Endothelial cell of umbilical vein (primary cell): ENCODE measurements at regions not wholly inside any gene's neighbourhood (a gene's known extent, or its start where the extent isn't known, plus 50 kb on each side); places are given as distances from the start of the nearest gene placed in this dataset.

Experiments used
- BruUV-seq: library from RNA; stranded (reverse); fragments of 400-500 nt; replicated peaks from 2 replicates; lab custom pipeline; 2021; lab: Mats Ljungman, UMichigan
- CTCF ChIA-PET: fragments of 300-600, 350-600 bp; sonication (Branson Sonifier 250); formaldehyde crosslinking; loops from one replicate; lab custom pipeline; 2021; ENCODE audit warnings: antibody characterized with exemption, inconsistent platforms; lab: Charles Lee
- POLR2A ChIA-PET: fragments of 300-600, 350-600 bp; sonication (Branson Sonifier 250); formaldehyde crosslinking; loops from one replicate; lab custom pipeline; 2021; ENCODE audit warnings: antibody characterized with exemption, inconsistent platforms; lab: Charles Lee
- DNase-seq: peaks from one replicate; pipeline ENCODE4 v3.0.0-alpha.2; 2011; ENCODE audit warnings: low read depth, low spot score
- FAIRE-seq: peaks from 2 replicates; lab custom pipeline; 2011; peaks lifted over from hg19 to GRCh38; lab: Jason Lieb, UNC
- H2AFZ ChIP-seq: 2 replicates; pipeline ENCODE4 v1.6.0; 2012; ENCODE audit warnings: low read depth, low read length, control low read depth, inconsistent platforms
- H3K27ac ChIP-seq: 2 replicates; pipeline ENCODE4 v1.5.1; 2011; ENCODE audit warnings: low read depth, mild to moderate bottlenecking, control low read depth, low read length, moderate library complexity; ENCODE audit not compliant: insufficient read depth
- H3K27me3 ChIP-seq, 2 experiments: 2 replicates each; pipeline versions ENCODE4 v1.6.0 to v1.6.1; 2011; ENCODE audit warnings: low read length in 2 of 2, mixed read lengths in 1 of 2; ENCODE audit not compliant: control insufficient read depth in 2 of 2, insufficient read depth in 2 of 2
- H3K36me3 ChIP-seq, 2 experiments: 2 replicates in 1 of 2; 3 replicates in 1 of 2; pipeline ENCODE4 v1.5.1; 2011; ENCODE audit warnings: low read length in 2 of 2, mild to moderate bottlenecking in 1 of 2, moderate library complexity in 1 of 2; ENCODE audit not compliant: control insufficient read depth in 2 of 2, insufficient read depth in 2 of 2; ENCODE audit errors: extremely low read depth in 1 of 2
- H3K4me1 ChIP-seq: 3 replicates; pipeline ENCODE4 v1.5.1; 2011; ENCODE audit warnings: mild to moderate bottlenecking, low read length; ENCODE audit not compliant: control insufficient read depth, insufficient read depth; ENCODE audit errors: extremely low read depth
- H3K4me2 ChIP-seq: 2 replicates; pipeline ENCODE4 v1.6.1; 2011; ENCODE audit warnings: low read length, control low read depth, mixed read lengths; ENCODE audit not compliant: insufficient read depth
- H3K4me3 ChIP-seq, 3 experiments: fragments of 200-600 bp in 1 of 3; sonication (generic), shearing (Covaris generic) in 1 of 3; replicated peaks in 1 of 3; 2 replicates each; pipeline ENCODE4 v1.5.1; 2011 to 2016; ENCODE audit warnings: control low read depth in 3 of 3, low read length in 3 of 3, mild to moderate bottlenecking in 2 of 3, inconsistent platforms in 1 of 3, low read depth in 1 of 3, moderate library complexity in 1 of 3; ENCODE audit not compliant: insufficient read depth in 1 of 3
- H3K79me2 ChIP-seq: 2 replicates; pipeline ENCODE4 v1.6.0; 2012; ENCODE audit warnings: low read length, inconsistent platforms; ENCODE audit not compliant: control insufficient read depth, insufficient read depth
- H3K9ac ChIP-seq: replicated peaks from 2 replicates; pipeline ENCODE3; 2011; ENCODE audit warnings: low read length, control low read depth; ENCODE audit not compliant: insufficient read depth; ENCODE audit errors: extremely low read depth
- H3K9me1 ChIP-seq: replicated peaks from 3 replicates; pipeline ENCODE4 v1.6.0; 2011; ENCODE audit warnings: mild to moderate bottlenecking, low read length; ENCODE audit not compliant: control insufficient read depth, insufficient read depth; ENCODE audit errors: extremely low read depth
- H3K9me3 ChIP-seq: replicated peaks from 2 replicates; pipeline ENCODE4 v1.5.1; 2012; ENCODE audit warnings: low read length, inconsistent platforms; ENCODE audit not compliant: control insufficient read depth, insufficient read depth
- H4K20me1 ChIP-seq: replicated peaks from 2 replicates; pipeline ENCODE3; 2011; ENCODE audit warnings: mild to moderate bottlenecking, low read length; ENCODE audit not compliant: control insufficient read depth, insufficient read depth; ENCODE audit errors: extremely low read depth
- CTCF ChIP-seq, 2 donors: IDR thresholded peaks; 1 replicate in 1 of 2; 2 replicates in 1 of 2; pipeline ENCODE4 v1.5.1; 2011; ENCODE audit warnings: low read length in 2 of 2, mild to moderate bottlenecking in 2 of 2, moderate library complexity in 2 of 2, control low read depth in 1 of 2, inconsistent platforms in 1 of 2, low read depth in 1 of 2; ENCODE audit not compliant: insufficient read depth in 1 of 2; ENCODE audit errors: extremely low read depth in 1 of 2
- EZH2 ChIP-seq: IDR thresholded peaks from 2 replicates; pipeline ENCODE4 v1.6.1; 2012; ENCODE audit warnings: borderline replicate concordance, low read depth, mild to moderate bottlenecking, moderate library complexity, low read length, inconsistent platforms; ENCODE audit not compliant: severe bottlenecking
- FOS ChIP-seq: IDR thresholded peaks from 2 replicates; pipeline ENCODE4 v1.6.1; 2011; ENCODE audit warnings: mild to moderate bottlenecking, low read length, moderate library complexity, borderline replicate concordance; ENCODE audit not compliant: insufficient read depth
- GATA2 ChIP-seq: IDR thresholded peaks from 2 replicates; pipeline ENCODE4 v1.7.0; 2011; ENCODE audit warnings: low read depth, mild to moderate bottlenecking, moderate library complexity, mixed read lengths, low read length; ENCODE audit not compliant: insufficient read length, insufficient read depth
- JUN ChIP-seq: IDR thresholded peaks from 2 replicates; pipeline ENCODE4 v1.6.1; 2011; ENCODE audit warnings: borderline replicate concordance, low read depth; ENCODE audit not compliant: insufficient read length, insufficient read depth
- MAX ChIP-seq: IDR thresholded peaks from 2 replicates; pipeline ENCODE4 v1.6.1; 2011; ENCODE audit not compliant: insufficient read depth, insufficient read length
- MYC ChIP-seq: IDR thresholded peaks from one replicate; pipeline ENCODE4 v1.6.1; 2011; ENCODE audit warnings: mild to moderate bottlenecking, low read depth, low read length
- POLR2A ChIP-seq: IDR thresholded peaks from 2 replicates; pipeline ENCODE4 v1.6.1; 2012; ENCODE audit warnings: low read depth, mild to moderate bottlenecking, control low read depth, low read length
- POLR2AphosphoS5 ChIP-seq: IDR thresholded peaks from 2 replicates; pipeline ENCODE4 v1.6.1; 2012; ENCODE audit warnings: low read depth, mild to moderate bottlenecking, control low read depth, low read length, moderate library complexity; ENCODE audit not compliant: insufficient read depth
- dilution Hi-C: fragments of 300-500 bp; cut with MboI; formaldehyde crosslinking; loops from one replicate; pipeline ENCODE4 v1.15.0; 2019; ENCODE audit warnings: low sequenced_read_pairs; ENCODE audit not compliant: extremely low pct_ligation_motif_present
- intact Hi-C: fragments of 100-400 bp; cut with micrococcal nuclease; formaldehyde crosslinking; loops from one replicate; pipeline ENCODE4 v1.10.0; 2022

GRCh38 chr2:209344349-209344748, 79.5 kb upstream of the MAP2 start:
- peaks cover 0 to 4% of the 10 kb centered on the region in 2 experiments for H3K27me3 ChIP-seq
- TF ChIP-seq POLR2A = no peak
- no peak for TF ChIP-seq GATA2
- no peak for TF ChIP-seq MYC
- TF ChIP-seq CTCF (IDR thresholded peaks at IDR 0.05; ENCODE audit: extremely low read depth in 1 of 2, insufficient read depth in 1 of 2, low read depth in 1 of 2, low read length in 2 of 2) = no peak
- H3K4me2 ChIP-seq = no peak overlapping the region
- no peaks in the 10 kb centered on the region for H3K79me2 ChIP-seq
- H3K27ac ChIP-seq = no peak overlapping the region
- no peaks in the 10 kb centered on the region for H3K9me3 ChIP-seq
- no peaks in the 10 kb centered on the region for H3K4me1 ChIP-seq
- no peak for DNase-seq
- no peak overlapping the region for H3K9ac ChIP-seq
- ChIA-PET CTCF (interaction anchor here (0.8 to 6.1 kb wide), 10 partner anchors 9 to 855 kb away, joined by 3 to 35 read pairs (median 4); partner anchors contain the start of gene MAP2), POLR2A (no interaction called here)
- no peak for FAIRE-seq
- dilution Hi-C loops = no loop called here
- no peaks in the 10 kb centered on the region for H4K20me1 ChIP-seq
- intact Hi-C loops = no loop called here
- H2AFZ ChIP-seq = no peak overlapping the region
- H3K9me1 ChIP-seq = no peaks in the 10 kb centered on the region
- H3K4me3 ChIP-seq = no peak overlapping the region
- BruUV-seq = no TSS peak
- no peaks in the 10 kb centered on the region for H3K36me3 ChIP-seq

GRCh38 chr2:209348433-209348832, 75.4 kb upstream of the MAP2 start:
- CTCF ChIA-PET = interaction anchor here (0.9 to 6.1 kb wide), 2 partner anchors 13 to 50 kb away, joined by 3 to 35 read pairs; no protein-coding TSS in a partner anchor
- no peaks in the 10 kb centered on the region for H3K27me3 ChIP-seq
- H3K9me3 ChIP-seq = no peaks in the 10 kb centered on the region
- no peak for TF ChIP-seq GATA2
- TF ChIP-seq EZH2 = no peak
- no peak for TF ChIP-seq CTCF (IDR thresholded peaks at IDR 0.05; ENCODE audit: extremely low read depth in 1 of 2, insufficient read depth in 1 of 2, low read depth in 1 of 2, low read length in 2 of 2)
- TF ChIP-seq MAX = no peak
- no peak for TF ChIP-seq FOS
- TF ChIP-seq POLR2AphosphoS5 = no peak
- no peak for TF ChIP-seq POLR2A
- TF ChIP-seq MYC = no peak
- no peak for TF ChIP-seq JUN
- POLR2A ChIA-PET = no interaction called here
- H2AFZ ChIP-seq = no peak overlapping the region
- no peaks in the 10 kb centered on the region for H3K4me1 ChIP-seq
- intact Hi-C loops (no loop called here), dilution Hi-C loops (no loop called here)
- H3K4me3 ChIP-seq = no peak overlapping the region
- H3K36me3 ChIP-seq = no peaks in the 10 kb centered on the region
- H3K4me2 ChIP-seq = no peak overlapping the region
- no peak overlapping the region for H3K27ac ChIP-seq
- H3K79me2 ChIP-seq = no peaks in the 10 kb centered on the region
- H3K9ac ChIP-seq = no peak overlapping the region
- DNase-seq (no peak), FAIRE-seq (no peak)
- BruUV-seq = no TSS peak
- H3K9me1 ChIP-seq = no peaks in the 10 kb centered on the region
- H4K20me1 ChIP-seq = no peaks in the 10 kb centered on the region
